ENCODE measurements at regions not wholly inside any gene's neighbourhood (a gene's known extent, or its start where the extent isn't known, plus 50 kb on each side); places are given as distances from the start of the nearest gene placed in this dataset.

- DNase-seq, result no peak
Measured at GRCh38 chr7:52980129-52980528, 55.3 kb upstream of the POM121L12 start.

GRCh38 chr7:52973126-52973525 is 62.3 kb upstream of the POM121L12 start:
- no peak for DNase-seq

- no peak for DNase-seq
Measured at GRCh38 chr7:52962402-52963076, 72.9 kb upstream of the POM121L12 start.

GRCh38 chr7:52961084-52961483 is 74.3 kb upstream of the POM121L12 start:
- DNase-seq, result no peak

GRCh38 chr7:52959878-52960660 is 75.4 kb upstream of the POM121L12 start:
- DNase-seq, result no peak

- DNase-seq, result no peak
Measured at GRCh38 chr7:52959336-52959735, 76.1 kb upstream of the POM121L12 start.

GRCh38 chr7:52958621-52959140 is 76.8 kb upstream of the POM121L12 start:
- DNase-seq, result no peak

GRCh38 chr7:52956379-52956915 is 79.0 kb upstream of the POM121L12 start:
- no peak for DNase-seq

GRCh38 chr7:52955522-52955921 is 79.9 kb upstream of the POM121L12 start:
- no peak for DNase-seq

- no peak for DNase-seq
Measured at GRCh38 chr7:52944921-52945320, 90.5 kb upstream of the POM121L12 start.

- DNase-seq, result no peak
Measured at GRCh38 chr7:52940481-52940880, 95.0 kb upstream of the POM121L12 start.

- no peak for DNase-seq
Measured at GRCh38 chr7:52938455-52939133, 96.8 kb upstream of the POM121L12 start.

GRCh38 chr7:52936750-52937149 is 98.7 kb upstream of the POM121L12 start:
- DNase-seq, result no peak

GRCh38 chr7:52928591-52928990 is 106.8 kb upstream of the POM121L12 start:
- no peak for DNase-seq

GRCh38 chr7:52925332-52925731 is 110.1 kb upstream of the POM121L12 start:
- DNase-seq, result no peak

GRCh38 chr7:52920977-52921376 is 114.5 kb upstream of the POM121L12 start:
- no peak for DNase-seq

GRCh38 chr7:52917982-52918578 is 117.4 kb upstream of the POM121L12 start:
- DNase-seq, result no peak

- no peak for DNase-seq
Measured at GRCh38 chr7:52911795-52912194, 123.6 kb upstream of the POM121L12 start.

- DNase-seq, result no peak
Measured at GRCh38 chr7:52911326-52911725, 124.1 kb upstream of the POM121L12 start.

GRCh38 chr7:52909935-52910334 is 125.5 kb upstream of the POM121L12 start:
- DNase-seq, result no peak

- DNase-seq, result no peak
Measured at GRCh38 chr7:52909131-52909530, 126.3 kb upstream of the POM121L12 start.

- no peak for DNase-seq
Measured at GRCh38 chr7:52897713-52898112, 137.7 kb upstream of the POM121L12 start.

GRCh38 chr7:52897288-52897687 is 138.1 kb upstream of the POM121L12 start:
- no peak for DNase-seq

Measured in NCI-H526 treated with DMSO at 0.1 percent for 48 hours (cell line).